Tibial nerve (tissue), 4 donors: ENCODE measurements at regions not wholly inside any gene's neighbourhood (a gene's known extent, or its start where the extent isn't known, plus 50 kb on each side); places are given as distances from the start of the nearest gene placed in this dataset.

Experiments used
- EP300 ChIP-seq, 2 donors: sonication (generic); formaldehyde crosslinking; IDR thresholded peaks; one replicate each; pipeline ENCODE4 v1.6.1; 2017; ENCODE audit warnings: antibody characterized with exemption in 2 of 2, mild to moderate bottlenecking in 1 of 2
- POLR2A ChIP-seq, 2 donors: fragments of 450-650 bp; IDR thresholded peaks; one replicate each; pipeline ENCODE4 v1.6.1; 2017; ENCODE audit warnings: antibody characterized with exemption in 2 of 2, mild to moderate bottlenecking in 2 of 2, moderate library complexity in 2 of 2
- TF ChIP-seq, protein P1 (sequence below), 5 experiments: fragments of 200-600 bp in 3 of 5; fragments of 450-650 bp in 2 of 5; sonication (generic) in 3 of 5; IDR thresholded peaks; one replicate each; pipeline ENCODE4 v1.5.1; 2016 to 2019; ENCODE audit warnings: antibody characterized with exemption in 5 of 5, mild to moderate bottlenecking in 3 of 5, moderate library complexity in 2 of 5

DNA sequence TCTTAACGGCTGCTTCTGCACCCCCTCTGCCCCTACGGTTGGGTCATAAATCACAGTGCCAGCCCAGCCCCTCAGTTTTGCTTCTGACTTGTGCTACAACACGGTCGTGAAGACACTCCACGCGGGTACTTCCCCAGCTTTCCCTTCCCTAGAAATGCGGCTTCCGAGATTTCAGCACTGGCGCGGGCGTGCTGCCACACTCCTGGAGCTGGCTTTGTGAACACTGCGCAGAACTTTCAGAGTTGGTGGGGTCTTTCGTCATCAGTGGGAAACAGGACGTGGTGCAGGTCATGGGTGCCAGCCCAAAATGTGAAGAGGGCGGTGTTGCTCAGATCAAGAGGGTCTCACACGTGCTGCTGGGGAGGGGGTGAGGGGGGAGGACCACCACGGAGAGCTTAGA is 733.0 kb upstream of the SALL3 start:
- TF ChIP-seq, protein P1, sequence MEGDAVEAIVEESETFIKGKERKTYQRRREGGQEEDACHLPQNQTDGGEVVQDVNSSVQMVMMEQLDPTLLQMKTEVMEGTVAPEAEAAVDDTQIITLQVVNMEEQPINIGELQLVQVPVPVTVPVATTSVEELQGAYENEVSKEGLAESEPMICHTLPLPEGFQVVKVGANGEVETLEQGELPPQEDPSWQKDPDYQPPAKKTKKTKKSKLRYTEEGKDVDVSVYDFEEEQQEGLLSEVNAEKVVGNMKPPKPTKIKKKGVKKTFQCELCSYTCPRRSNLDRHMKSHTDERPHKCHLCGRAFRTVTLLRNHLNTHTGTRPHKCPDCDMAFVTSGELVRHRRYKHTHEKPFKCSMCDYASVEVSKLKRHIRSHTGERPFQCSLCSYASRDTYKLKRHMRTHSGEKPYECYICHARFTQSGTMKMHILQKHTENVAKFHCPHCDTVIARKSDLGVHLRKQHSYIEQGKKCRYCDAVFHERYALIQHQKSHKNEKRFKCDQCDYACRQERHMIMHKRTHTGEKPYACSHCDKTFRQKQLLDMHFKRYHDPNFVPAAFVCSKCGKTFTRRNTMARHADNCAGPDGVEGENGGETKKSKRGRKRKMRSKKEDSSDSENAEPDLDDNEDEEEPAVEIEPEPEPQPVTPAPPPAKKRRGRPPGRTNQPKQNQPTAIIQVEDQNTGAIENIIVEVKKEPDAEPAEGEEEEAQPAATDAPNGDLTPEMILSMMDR (IDR thresholded peaks at IDR 0.05), result no peak
- TF ChIP-seq EP300 (IDR thresholded peaks at IDR 0.05) (no peak), POLR2A (IDR thresholded peaks at IDR 0.05) (no peak)
